H1 (cell line): ENCODE measurements at regions not wholly inside any gene's neighbourhood (a gene's known extent, or its start where the extent isn't known, plus 50 kb on each side); places are given as distances from the start of the nearest gene placed in this dataset.

Experiments
- BACH1 ChIP-seq: IDR thresholded peaks from 2 replicates; pipeline ENCODE4 v1.6.1; 2012; ENCODE audit warnings: low read length, improper control_type of control experiment
- BRCA1 ChIP-seq: IDR thresholded peaks from 2 replicates; pipeline ENCODE4 v1.6.1; 2012; ENCODE audit warnings: low read depth, low read length, improper control_type of control experiment
- CBX8 ChIP-seq: fragments of 300-800, 300-1000 bp; sonication (generic); IDR thresholded peaks from 2 replicates; pipeline ENCODE4 v1.7.1; 2016; ENCODE audit warnings: low read depth, low read length, borderline replicate concordance
- CEBPB ChIP-seq: IDR thresholded peaks from 2 replicates; pipeline ENCODE4 v1.6.1; 2012; ENCODE audit warnings: low read depth, low read length
- CREB1 ChIP-seq: IDR thresholded peaks from 2 replicates; pipeline ENCODE4 v1.6.1; 2012; ENCODE audit warnings: inconsistent platforms
- CTCF ChIP-seq, 3 experiments: IDR thresholded peaks; 1 replicate in 2 of 3; 2 replicates in 1 of 3; pipeline versions ENCODE4 v1.5.1 to v1.6.1; 2011; ENCODE audit warnings: low read length in 3 of 3, mild to moderate bottlenecking in 3 of 3, inconsistent platforms in 2 of 3, low read depth in 1 of 3, moderate library complexity in 1 of 3; ENCODE audit not compliant: insufficient read depth in 1 of 3; ENCODE audit errors: control extremely low read depth in 1 of 3
- JUN ChIP-seq: IDR thresholded peaks from 2 replicates; pipeline ENCODE4 v1.6.1; 2011; ENCODE audit warnings: low read depth, mild to moderate bottlenecking, improper control_type of control experiment, low read length
- KDM1A ChIP-seq: fragments of 200-600, 300-600 bp; sonication (generic); IDR thresholded peaks from 2 replicates; pipeline ENCODE4 v1.7.1; 2016; ENCODE audit warnings: mild to moderate bottlenecking, low read length, borderline replicate concordance
- POLR2A ChIP-seq, 2 experiments: IDR thresholded peaks; 1 replicate in 1 of 2; 2 replicates in 1 of 2; pipeline ENCODE4 v1.6.1; 2011; ENCODE audit warnings: low read depth in 2 of 2, low read length in 2 of 2, mild to moderate bottlenecking in 2 of 2; ENCODE audit errors: control extremely low read depth in 1 of 2
- RNF2 ChIP-seq: fragments of 200-900, 300-1000 bp; sonication (generic); IDR thresholded peaks from 2 replicates; pipeline ENCODE4 v1.7.1; 2016; ENCODE audit warnings: borderline replicate concordance, low read depth, mild to moderate bottlenecking, antibody characterized with exemption, low read length; ENCODE audit not compliant: poor library complexity, severe bottlenecking; ENCODE audit errors: missing control alignments
- SUZ12 ChIP-seq: fragments of 200-600 bp; sonication (generic); IDR thresholded peaks from 2 replicates; pipeline ENCODE4 v1.6.1; 2012; ENCODE audit warnings: mild to moderate bottlenecking, inconsistent platforms, low read length, moderate library complexity, mixed read lengths
- TAF1 ChIP-seq: IDR thresholded peaks from 2 replicates; pipeline ENCODE4 v1.6.1; 2011; ENCODE audit warnings: mild to moderate bottlenecking, low read depth, low read length

- TF ChIP-seq CREB1 (no peak), KDM1A (no peak), CEBPB (no peak), BRCA1 (no peak), CBX8 (no peak), SUZ12 (no peak), TAF1 (no peak), CTCF (IDR thresholded peaks at IDR 0.05; ENCODE audit: control extremely low read depth in 1 of 3, insufficient read depth in 1 of 3, low read depth in 1 of 3, low read length in 3 of 3) (no peak), JUN (no peak), POLR2A (IDR thresholded peaks at IDR 0.05; ENCODE audit: control extremely low read depth in 1 of 2, low read depth in 2 of 2, low read length in 2 of 2) (no peak), BACH1 (no peak), RNF2 (no peak)
Observed at GRCh38 chr3:106789276-106789675, 588.0 kb upstream of the CCDC54 start.
